Neural progenitor cell (in vitro differentiated cells): ENCODE measurements at regions not wholly inside any gene's neighbourhood (a gene's known extent, or its start where the extent isn't known, plus 50 kb on each side); places are given as distances from the start of the nearest gene placed in this dataset.

Experiments
- EZH2phosphoT487 ChIP-seq: fragments of 200-600 bp; sonication (generic); IDR thresholded peaks from 2 replicates; pipeline ENCODE4 v1.6.1; 2017; ENCODE audit warnings: antibody characterized with exemption
- TF ChIP-seq, protein P1 (sequence below): fragments of 200-600 bp; sonication (generic); IDR thresholded peaks from 2 replicates; pipeline ENCODE4 v1.5.1; 2017; ENCODE audit warnings: antibody characterized with exemption, mild to moderate bottlenecking

- TF ChIP-seq, protein P1, sequence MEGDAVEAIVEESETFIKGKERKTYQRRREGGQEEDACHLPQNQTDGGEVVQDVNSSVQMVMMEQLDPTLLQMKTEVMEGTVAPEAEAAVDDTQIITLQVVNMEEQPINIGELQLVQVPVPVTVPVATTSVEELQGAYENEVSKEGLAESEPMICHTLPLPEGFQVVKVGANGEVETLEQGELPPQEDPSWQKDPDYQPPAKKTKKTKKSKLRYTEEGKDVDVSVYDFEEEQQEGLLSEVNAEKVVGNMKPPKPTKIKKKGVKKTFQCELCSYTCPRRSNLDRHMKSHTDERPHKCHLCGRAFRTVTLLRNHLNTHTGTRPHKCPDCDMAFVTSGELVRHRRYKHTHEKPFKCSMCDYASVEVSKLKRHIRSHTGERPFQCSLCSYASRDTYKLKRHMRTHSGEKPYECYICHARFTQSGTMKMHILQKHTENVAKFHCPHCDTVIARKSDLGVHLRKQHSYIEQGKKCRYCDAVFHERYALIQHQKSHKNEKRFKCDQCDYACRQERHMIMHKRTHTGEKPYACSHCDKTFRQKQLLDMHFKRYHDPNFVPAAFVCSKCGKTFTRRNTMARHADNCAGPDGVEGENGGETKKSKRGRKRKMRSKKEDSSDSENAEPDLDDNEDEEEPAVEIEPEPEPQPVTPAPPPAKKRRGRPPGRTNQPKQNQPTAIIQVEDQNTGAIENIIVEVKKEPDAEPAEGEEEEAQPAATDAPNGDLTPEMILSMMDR: no peak
- no peak for TF ChIP-seq EZH2phosphoT487
Measured at GRCh38 chr6:15791448-15792181, 128.8 kb upstream of the DTNBP1 start.
